NAMALWA (cell line): ENCODE measurements at regions not wholly inside any gene's neighbourhood (a gene's known extent, or its start where the extent isn't known, plus 50 kb on each side); places are given as distances from the start of the nearest gene placed in this dataset.

Experiments used
- DNase-seq: peaks from one replicate; pipeline ENCODE4 v3.0.0-alpha.2; 2015; ENCODE audit warnings: low spot score

DNA sequence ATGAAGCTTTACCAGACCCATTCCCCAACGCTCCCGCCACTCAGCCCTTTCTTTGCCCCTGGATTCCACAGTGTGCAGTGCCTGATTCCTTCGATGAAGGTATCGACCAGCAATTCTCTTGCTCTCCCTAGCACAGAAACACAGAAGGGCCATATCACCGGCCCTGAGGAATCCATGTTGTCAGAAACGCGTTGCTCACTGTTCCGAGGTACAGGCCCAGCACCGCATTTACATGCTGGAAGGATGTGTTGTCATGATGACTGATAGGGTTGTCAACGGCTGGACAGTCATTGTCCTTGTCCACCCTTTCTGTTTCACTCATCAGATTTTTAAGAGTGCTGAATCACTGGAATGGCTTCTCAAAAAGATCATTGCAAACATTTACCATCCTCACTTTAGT is 57.2 kb upstream of the GPR6 start:
- no peak for DNase-seq

GRCh38 chr6:109922851-109923250 is 55.3 kb upstream of the GPR6 start:
- DNase-seq, result no peak

GRCh38 chr6:109925075-109925474 is 53.0 kb upstream of the GPR6 start:
- DNase-seq, result no peak

GRCh38 chr6:109927052-109927451 is 51.1 kb upstream of the GPR6 start:
- no peak for DNase-seq
